HG03097 (cell line): ENCODE measurements at regions not wholly inside any gene's neighbourhood (a gene's known extent, or its start where the extent isn't known, plus 50 kb on each side); places are given as distances from the start of the nearest gene placed in this dataset.
"Not testable (repeated sequence)": the region's sequence is repeated elsewhere in the genome, so short reads cannot be mapped to it uniquely, and the experiment has no call there.

Experiments used
- ATAC-seq: cut with Tn5 transposase; IDR thresholded peaks from one replicate; pipeline ENCODE4 v1.9.1; 2021; ENCODE audit not compliant: unreplicated experiment, low FRiP score

- ATAC-seq = not testable (repeated sequence)
These were observed 54.9 kb upstream of the NBPF12 start for GRCh38 chr1:146883190-146883589.

- not testable (repeated sequence) for ATAC-seq
These were observed 57.0 kb upstream of the NBPF12 start for GRCh38 chr1:146881096-146881495.

- ATAC-seq = not testable (repeated sequence)
These were observed 74.3 kb upstream of the NBPF12 start for GRCh38 chr1:146863799-146864319.

- ATAC-seq = not testable (repeated sequence)
These were observed 85.0 kb upstream of the NBPF12 start for GRCh38 chr1:146853147-146853546.

GRCh38 chr1:146850352-146850889 lies 87.7 kb upstream of the NBPF12 start:
- ATAC-seq = not testable (repeated sequence)

GRCh38 chr1:146838725-146839124 lies 99.4 kb upstream of the NBPF12 start:
- not testable (repeated sequence) for ATAC-seq

GRCh38 chr1:146826957-146827356 lies 111.2 kb upstream of the NBPF12 start:
- ATAC-seq = not testable (repeated sequence)

GRCh38 chr1:146794236-146794635 lies 143.9 kb upstream of the NBPF12 start:
- not testable (repeated sequence) for ATAC-seq

GRCh38 chr1:146792725-146793124 lies 145.4 kb upstream of the NBPF12 start:
- ATAC-seq = not testable (repeated sequence)

- ATAC-seq = not testable (repeated sequence)
These were observed 153.7 kb upstream of the NBPF12 start for GRCh38 chr1:146784212-146784940.

- not testable (repeated sequence) for ATAC-seq
These were observed 156.9 kb upstream of the NBPF12 start for GRCh38 chr1:146781235-146781634.

- ATAC-seq = not testable (repeated sequence)
These were observed 160.1 kb upstream of the NBPF12 start for GRCh38 chr1:146777826-146778602.

- ATAC-seq = not testable (repeated sequence)
These were observed 163.1 kb upstream of the NBPF12 start for GRCh38 chr1:146774988-146775387.

- not testable (repeated sequence) for ATAC-seq
These were observed 163.9 kb upstream of the NBPF12 start for GRCh38 chr1:146774271-146774670.

- not testable (repeated sequence) for ATAC-seq
These were observed 166.7 kb upstream of the NBPF12 start for GRCh38 chr1:146771409-146771808.

- ATAC-seq = not testable (repeated sequence)
These were observed 167.1 kb upstream of the NBPF12 start for GRCh38 chr1:146770998-146771397.

GRCh38 chr1:146763234-146763633 lies 174.9 kb upstream of the NBPF12 start:
- not testable (repeated sequence) for ATAC-seq

GRCh38 chr1:146756858-146757257 lies 181.3 kb upstream of the NBPF12 start:
- ATAC-seq = not testable (repeated sequence)

GRCh38 chr1:146748686-146749085 lies 189.4 kb upstream of the NBPF12 start:
- ATAC-seq = not testable (repeated sequence)

- not testable (repeated sequence) for ATAC-seq
These were observed 206.0 kb upstream of the NBPF12 start for GRCh38 chr1:146731981-146732680.
